SU-DHL-6 (cell line): ENCODE measurements at regions not wholly inside any gene's neighbourhood (a gene's known extent, or its start where the extent isn't known, plus 50 kb on each side); places are given as distances from the start of the nearest gene placed in this dataset.

ENCODE experiments used
- H2AFZ ChIP-seq: fragments of 200-600 bp; sonication (generic); 2 replicates; pipeline ENCODE4 v1.6.1; 2014; ENCODE audit warnings: low read depth, mild to moderate bottlenecking, moderate library complexity, mixed read lengths, antibody characterized with exemption, low read length; ENCODE audit not compliant: severe bottlenecking
- H3F3A ChIP-seq: fragments of 200-600 bp; shearing (Covaris generic); 2 replicates; pipeline ENCODE4 v1.6.0; 2016; ENCODE audit warnings: antibody characterized with exemption, mild to moderate bottlenecking; ENCODE audit not compliant: insufficient read depth
- H3K27ac ChIP-seq: fragments of 200-600 bp; sonication (generic); 2 replicates; pipeline ENCODE4 v1.5.1; 2016; ENCODE audit warnings: low read depth, mild to moderate bottlenecking, low read length, moderate library complexity, mixed read lengths
- H3K27me3 ChIP-seq: fragments of 200-600 bp; sonication (generic), shearing (Covaris generic); 2 replicates; pipeline ENCODE4 v1.6.0; 2014; ENCODE audit warnings: mild to moderate bottlenecking, low read length
- H3K36me3 ChIP-seq: fragments of 200-600 bp; sonication (generic); 2 replicates; pipeline ENCODE4 v1.6.1; 2014; ENCODE audit warnings: mild to moderate bottlenecking, low read length, mixed read lengths
- H3K4me2 ChIP-seq: fragments of 300-600, 200-600 bp; shearing (Covaris generic), sonication (generic); 2 replicates; pipeline ENCODE4 v1.6.0; 2014; ENCODE audit warnings: low read length, low read depth, mild to moderate bottlenecking; ENCODE audit not compliant: poor library complexity, severe bottlenecking
- H3K4me3 ChIP-seq: fragments of 200-600 bp; sonication (generic); 2 replicates; pipeline ENCODE4 v1.5.1; 2014; ENCODE audit warnings: antibody characterized with exemption, low read length, mild to moderate bottlenecking, mixed read lengths; ENCODE audit not compliant: insufficient read depth, poor library complexity, severe bottlenecking
- H3K79me2 ChIP-seq: fragments of 200-600 bp; sonication (generic); 2 replicates; pipeline ENCODE4 v1.6.1; 2014; ENCODE audit warnings: mild to moderate bottlenecking, low read length, moderate library complexity; ENCODE audit not compliant: insufficient read depth
- H3K9ac ChIP-seq: fragments of 200-600 bp; sonication (generic); 2 replicates; pipeline ENCODE4 v1.7.0; 2014; ENCODE audit warnings: mild to moderate bottlenecking, low read length
- H3K9me2 ChIP-seq: fragments of 200-600 bp; sonication (generic); replicated peaks from 2 replicates; pipeline ENCODE4 v1.6.1; 2014; ENCODE audit warnings: low read length; ENCODE audit not compliant: insufficient read depth
- H3K9me3 ChIP-seq: fragments of 200-600 bp; sonication (generic); 2 replicates; pipeline ENCODE4 v1.6.1; 2014; ENCODE audit warnings: low read length, mixed read lengths; ENCODE audit not compliant: insufficient read depth
- H4K20me1 ChIP-seq: fragments of 200-600 bp; sonication (generic); 2 replicates; pipeline ENCODE4 v1.6.1; 2014; ENCODE audit warnings: low read depth, mild to moderate bottlenecking, antibody characterized with exemption, low read length, moderate library complexity, mixed read lengths
- EZH2phosphoT487 ChIP-seq: fragments of 200-600 bp; sonication (generic), shearing (Covaris generic); conservative IDR thresholded peaks from 2 replicates; pipeline ENCODE4 v1.6.1; 2018; ENCODE audit warnings: mild to moderate bottlenecking, antibody characterized with exemption, low read length, moderate library complexity, mixed read lengths
- TF ChIP-seq, protein P1 (sequence below): fragments of 200-600 bp; sonication (generic); IDR thresholded peaks from one replicate; pipeline ENCODE4 v1.5.1; 2017; ENCODE audit warnings: antibody characterized with exemption, mild to moderate bottlenecking, low read length, moderate library complexity; ENCODE audit not compliant: insufficient read depth, poor library complexity, severe bottlenecking

DNA sequence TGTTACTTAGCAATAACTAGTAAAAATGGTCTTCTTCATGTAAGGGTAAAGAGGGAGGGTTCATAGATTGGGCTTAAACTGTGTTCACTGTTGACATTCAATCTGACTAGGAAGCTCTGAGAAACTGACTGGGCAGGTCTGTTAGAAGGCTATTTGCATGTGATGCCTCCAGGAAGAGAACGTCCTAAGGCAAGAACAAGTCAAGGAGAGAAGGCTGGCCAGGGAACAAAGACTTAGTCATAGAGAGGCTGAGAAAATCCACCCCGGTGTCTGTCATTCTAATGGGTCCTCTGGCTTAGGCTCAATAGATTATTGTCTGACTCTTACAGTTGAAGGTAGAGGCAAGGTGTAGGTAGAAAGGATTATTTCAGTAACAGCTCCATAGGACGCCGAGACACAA lies 50.3 kb upstream of the CD44 start:
- H3F3A ChIP-seq = no peaks in the 10 kb centered on the region
- no peak overlapping the region for H3K4me3 ChIP-seq
- no peaks in the 10 kb centered on the region for H3K79me2 ChIP-seq
- no peaks in the 10 kb centered on the region for H3K9me3 ChIP-seq
- no peaks in the 10 kb centered on the region for H3K9me2 ChIP-seq
- H3K36me3 ChIP-seq = no peaks in the 10 kb centered on the region
- H3K27ac ChIP-seq = no peak overlapping the region
- no peak for TF ChIP-seq EZH2phosphoT487
- TF ChIP-seq, protein P1, sequence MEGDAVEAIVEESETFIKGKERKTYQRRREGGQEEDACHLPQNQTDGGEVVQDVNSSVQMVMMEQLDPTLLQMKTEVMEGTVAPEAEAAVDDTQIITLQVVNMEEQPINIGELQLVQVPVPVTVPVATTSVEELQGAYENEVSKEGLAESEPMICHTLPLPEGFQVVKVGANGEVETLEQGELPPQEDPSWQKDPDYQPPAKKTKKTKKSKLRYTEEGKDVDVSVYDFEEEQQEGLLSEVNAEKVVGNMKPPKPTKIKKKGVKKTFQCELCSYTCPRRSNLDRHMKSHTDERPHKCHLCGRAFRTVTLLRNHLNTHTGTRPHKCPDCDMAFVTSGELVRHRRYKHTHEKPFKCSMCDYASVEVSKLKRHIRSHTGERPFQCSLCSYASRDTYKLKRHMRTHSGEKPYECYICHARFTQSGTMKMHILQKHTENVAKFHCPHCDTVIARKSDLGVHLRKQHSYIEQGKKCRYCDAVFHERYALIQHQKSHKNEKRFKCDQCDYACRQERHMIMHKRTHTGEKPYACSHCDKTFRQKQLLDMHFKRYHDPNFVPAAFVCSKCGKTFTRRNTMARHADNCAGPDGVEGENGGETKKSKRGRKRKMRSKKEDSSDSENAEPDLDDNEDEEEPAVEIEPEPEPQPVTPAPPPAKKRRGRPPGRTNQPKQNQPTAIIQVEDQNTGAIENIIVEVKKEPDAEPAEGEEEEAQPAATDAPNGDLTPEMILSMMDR = no peak
- no peak overlapping the region for H3K4me2 ChIP-seq
- H4K20me1 ChIP-seq = no peaks in the 10 kb centered on the region
- no peak overlapping the region for H2AFZ ChIP-seq
- H3K9ac ChIP-seq = no peak overlapping the region
- no peaks in the 10 kb centered on the region for H3K27me3 ChIP-seq
